ENCODE measurements at regions not wholly inside any gene's neighbourhood (a gene's known extent, or its start where the extent isn't known, plus 50 kb on each side); places are given as distances from the start of the nearest gene placed in this dataset.
"Not testable (repeated sequence)": the region's sequence is repeated elsewhere in the genome, so short reads cannot be mapped to it uniquely, and the experiment has no call there.

DNA sequence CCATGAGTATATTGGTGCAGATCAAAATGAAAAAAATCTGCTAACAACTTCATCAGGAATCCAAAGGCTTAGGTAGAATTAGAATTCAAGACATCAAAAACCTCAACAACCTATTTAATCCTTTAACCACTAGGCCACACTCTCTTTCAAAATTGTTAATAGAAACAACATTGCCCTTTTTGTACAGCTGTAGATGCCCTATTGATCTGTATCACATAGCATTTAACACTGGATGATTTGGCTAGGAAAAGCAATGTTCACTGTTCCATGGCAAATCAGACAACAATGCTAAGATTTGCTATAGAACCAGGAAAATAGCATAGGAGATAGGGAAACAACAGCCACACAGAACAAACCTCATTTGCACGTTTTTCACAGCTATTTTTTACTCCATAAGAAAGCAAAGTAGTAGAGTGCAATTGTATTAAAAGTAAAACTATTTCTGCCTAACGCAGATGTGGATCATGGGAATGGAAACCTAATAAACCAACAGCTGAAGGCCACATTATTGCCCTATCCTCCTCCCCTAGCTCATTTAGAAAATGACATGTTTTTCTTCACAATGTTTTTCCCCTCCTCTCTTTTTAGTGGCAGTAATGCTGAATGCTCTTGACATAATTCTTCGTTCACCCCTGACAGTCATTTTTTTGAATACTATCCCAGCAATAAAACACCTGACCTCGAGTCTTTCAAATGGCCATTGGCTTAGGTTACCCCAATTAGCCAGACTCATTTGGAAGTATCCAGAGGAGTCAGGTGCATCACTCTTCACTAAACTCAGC lies 373.0 kb upstream of the CCNH start:
- DNase-seq (ENCODE audit: low spot score): peak; percentile 22

- DNase-seq (ENCODE audit: low spot score): no peak
These were observed 372.3 kb upstream of the CCNH start for GRCh38 chr5:87784879-87785495.

- DNase-seq (ENCODE audit: low spot score): no peak
These were observed 371.6 kb upstream of the CCNH start for GRCh38 chr5:87784311-87784710.

GRCh38 chr5:87782916-87783315 lies 370.2 kb upstream of the CCNH start:
- DNase-seq (ENCODE audit: low spot score): no peak

GRCh38 chr5:87781976-87782375 lies 369.2 kb upstream of the CCNH start:
- DNase-seq (ENCODE audit: low spot score): no peak

- DNase-seq (ENCODE audit: low spot score): peak; percentile 97
These were observed 368.4 kb upstream of the CCNH start for GRCh38 chr5:87780831-87781760.

DNA sequence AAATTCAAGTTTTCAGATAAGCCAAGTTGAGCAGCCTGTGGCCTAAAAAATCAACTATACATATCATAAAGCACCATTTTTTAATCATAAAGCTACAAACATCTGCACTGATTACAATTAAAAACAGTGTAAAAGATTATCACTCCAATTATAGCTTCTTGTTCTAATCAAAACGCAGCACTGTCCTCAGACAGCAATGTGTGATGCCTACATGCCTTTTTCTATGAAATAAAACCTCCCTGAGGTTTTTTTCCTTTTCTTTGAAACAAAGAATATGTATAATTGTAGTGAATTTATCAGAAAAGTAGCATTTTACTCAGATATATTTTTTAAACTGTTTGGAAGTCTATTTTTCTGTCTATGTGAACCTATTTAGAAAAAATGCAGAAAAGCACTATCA lies 366.1 kb upstream of the CCNH start:
- no peak for DNase-seq (ENCODE audit: low spot score)

DNA sequence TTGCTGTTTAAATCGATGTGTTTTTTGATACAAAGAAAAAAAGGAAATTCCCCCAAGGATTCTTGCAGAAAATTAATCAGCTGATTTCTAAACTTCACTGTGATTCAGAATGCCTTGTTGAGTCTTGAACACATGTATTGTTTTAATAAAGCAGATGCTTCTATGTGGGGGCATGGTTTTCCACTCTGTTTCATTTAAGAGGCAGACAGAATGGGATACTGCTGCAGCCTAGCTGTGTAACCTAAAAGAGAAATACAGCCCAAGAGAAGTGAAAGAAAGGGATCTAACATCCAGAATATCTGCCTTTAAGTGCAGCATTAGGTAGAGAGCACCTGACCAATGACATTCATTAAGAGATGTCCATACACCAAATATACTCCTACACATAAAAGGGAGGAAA lies 365.1 kb upstream of the CCNH start:
- DNase-seq (ENCODE audit: low spot score): no peak

DNA sequence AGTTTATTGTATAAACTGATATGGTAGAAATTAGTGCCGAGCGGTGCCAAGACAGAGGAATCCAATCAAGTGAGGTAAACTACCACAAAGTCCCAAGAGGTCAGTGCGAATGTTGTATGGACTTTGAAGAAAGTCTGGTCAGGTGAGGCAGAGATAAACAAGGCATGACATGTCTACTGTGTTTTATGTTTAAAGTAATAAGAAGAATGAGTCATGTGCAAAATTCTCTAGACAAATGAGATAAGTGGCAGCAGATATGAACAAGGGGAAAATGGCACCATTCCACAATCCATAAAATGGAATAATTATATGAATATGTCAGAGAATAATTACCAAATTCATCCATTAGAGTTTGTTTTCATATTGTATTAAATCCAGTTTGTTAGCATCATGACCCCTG lies 364.1 kb upstream of the CCNH start:
- no peak for DNase-seq (ENCODE audit: low spot score)

DNA sequence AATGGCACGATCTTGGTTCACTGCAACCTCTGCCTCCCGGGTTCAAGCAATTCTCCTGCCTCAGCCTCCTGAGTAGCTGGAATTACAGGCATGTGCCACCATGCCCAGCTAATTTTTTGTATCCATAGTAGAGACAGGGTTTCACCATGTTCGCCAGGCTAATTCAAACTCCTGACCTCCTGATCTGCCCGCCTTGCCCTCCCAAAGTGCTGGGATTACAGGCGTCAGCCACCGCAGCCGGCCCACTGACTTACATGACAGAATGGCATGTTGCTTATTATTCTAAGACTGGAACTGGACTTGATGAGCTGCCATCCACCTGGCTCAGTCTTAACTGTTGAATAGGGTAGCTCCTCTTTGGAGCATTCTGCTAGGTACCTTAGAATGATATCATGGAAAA lies 363.6 kb upstream of the CCNH start:
- DNase-seq (ENCODE audit: low spot score): not testable (repeated sequence)

GRCh38 chr5:87775228-87775627 lies 362.5 kb upstream of the CCNH start:
- no peak for DNase-seq (ENCODE audit: low spot score)

- DNase-seq (ENCODE audit: low spot score): no peak
These were observed 362.1 kb upstream of the CCNH start for GRCh38 chr5:87774804-87775203.

- DNase-seq (ENCODE audit: low spot score): peak; percentile 64
These were observed 357.9 kb upstream of the CCNH start for GRCh38 chr5:87770601-87771121.

- DNase-seq (ENCODE audit: low spot score): peak; percentile 53
These were observed 357.4 kb upstream of the CCNH start for GRCh38 chr5:87770016-87770570.

- no peak for DNase-seq (ENCODE audit: low spot score)
These were observed 356.4 kb upstream of the CCNH start for GRCh38 chr5:87769157-87769556.

- DNase-seq (ENCODE audit: low spot score): no peak
These were observed 355.5 kb upstream of the CCNH start for GRCh38 chr5:87768190-87768589.

DNA sequence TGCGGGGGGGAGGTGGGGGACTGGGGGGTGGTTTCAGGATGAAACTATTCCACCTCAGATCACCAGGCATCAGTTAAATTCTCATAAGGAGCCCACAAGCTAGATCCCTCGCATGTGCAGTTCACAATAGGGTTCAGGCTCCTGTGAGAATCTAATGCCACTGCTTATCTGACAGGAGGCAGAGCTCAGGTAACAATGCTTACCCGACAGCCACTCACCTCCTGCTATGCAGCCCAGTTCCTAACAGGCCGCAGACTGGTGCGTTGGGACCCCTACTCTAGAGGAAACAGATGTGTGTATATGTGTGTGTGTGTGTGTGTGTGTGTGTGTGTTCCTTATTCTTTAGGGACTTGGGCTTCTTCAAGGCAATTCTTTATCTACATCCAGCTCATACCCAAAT lies 352.3 kb upstream of the CCNH start:
- DNase-seq (ENCODE audit: low spot score): no peak

DNA sequence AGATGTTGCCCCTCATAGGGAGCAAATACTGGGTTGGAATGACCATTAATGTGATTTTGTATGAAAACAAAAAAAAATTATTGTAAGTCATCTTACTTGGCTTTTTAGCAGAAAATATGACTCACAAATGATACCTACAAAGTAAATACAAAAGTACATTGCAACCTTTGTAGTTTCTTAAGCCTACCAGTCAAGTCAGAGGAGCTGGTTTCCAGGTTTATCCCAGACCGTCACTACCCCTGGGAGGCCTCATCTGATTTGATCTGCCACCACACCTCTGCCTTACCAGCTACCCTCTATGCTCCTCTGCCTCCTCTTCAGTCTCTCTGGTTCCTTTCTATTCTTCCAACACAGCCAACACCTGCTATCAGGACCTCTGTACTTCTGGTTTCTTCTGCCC lies 349.9 kb upstream of the CCNH start:
- DNase-seq (ENCODE audit: low spot score): no peak

- no peak for DNase-seq (ENCODE audit: low spot score)
These were observed 344.2 kb upstream of the CCNH start for GRCh38 chr5:87756951-87757350.

DNA sequence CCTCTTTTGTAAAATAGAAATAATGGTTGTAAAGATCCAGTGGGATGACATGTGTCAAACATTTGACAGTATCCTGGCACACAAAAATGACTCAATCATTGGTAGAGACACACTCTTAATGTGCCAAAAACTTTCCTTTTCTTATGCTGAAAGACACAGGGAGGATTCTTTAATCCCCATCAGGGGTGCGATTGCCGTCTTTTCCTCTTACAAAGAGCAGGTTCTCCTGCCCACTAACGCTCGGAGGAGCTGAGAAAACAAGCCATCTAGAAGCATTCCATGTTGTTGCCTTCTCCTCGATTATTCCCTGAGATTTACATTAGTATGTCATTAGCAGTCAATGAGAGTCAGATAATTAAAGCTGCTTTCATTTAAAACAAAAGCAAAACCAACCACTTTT lies 342.6 kb upstream of the CCNH start:
- DNase-seq (ENCODE audit: low spot score): peak; percentile 26

GRCh38 chr5:87754009-87754757 lies 341.5 kb upstream of the CCNH start:
- peak; percentile 70 for DNase-seq (ENCODE audit: low spot score)

Measured in cerebellar cortex (tissue), 1 donor.